ENCODE measurements at regions not wholly inside any gene's neighbourhood (a gene's known extent, or its start where the extent isn't known, plus 50 kb on each side); places are given as distances from the start of the nearest gene placed in this dataset.

DNA sequence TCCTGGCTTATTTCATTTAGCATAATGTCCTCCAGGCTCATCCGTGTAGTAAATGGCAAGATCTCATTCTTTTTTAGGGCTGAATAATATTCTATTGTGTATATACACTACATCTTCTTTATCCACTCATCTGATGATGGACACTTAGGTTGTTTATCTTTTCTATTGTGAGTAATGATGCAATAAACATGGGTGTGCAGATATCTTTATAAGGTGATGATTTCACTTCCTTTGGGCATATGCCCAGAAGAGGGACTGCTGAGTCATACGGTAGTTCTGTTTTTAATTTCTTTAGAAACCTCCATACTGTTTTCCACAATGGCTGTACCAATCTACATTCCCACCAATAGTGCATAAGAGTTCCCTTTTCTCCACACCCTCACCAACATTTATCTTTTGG, 317.6 kb upstream of the CNKSR2 start:
- no peak for DNase-seq

DNA sequence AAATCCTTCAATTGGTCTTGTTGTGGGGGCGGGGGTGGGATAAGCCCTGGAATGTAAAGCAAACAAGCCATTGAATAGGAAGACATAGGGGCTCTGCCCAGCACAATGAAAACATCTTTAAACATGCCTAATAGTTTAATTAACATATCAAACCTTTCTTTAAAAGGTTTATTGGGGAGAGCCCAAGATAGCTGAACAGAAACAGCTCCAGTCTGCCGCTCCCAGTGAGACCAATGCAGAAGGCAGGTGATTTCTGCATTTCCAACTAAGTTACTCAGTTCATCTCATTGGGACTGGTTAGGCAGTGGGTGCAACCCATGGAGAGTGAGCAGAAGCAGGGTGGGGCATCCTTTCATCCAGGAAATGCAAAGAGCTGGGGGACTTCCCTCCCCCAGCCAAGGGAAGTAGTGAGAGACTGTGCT, 327.2 kb upstream of the CNKSR2 start:
- no peak for DNase-seq

DNA sequence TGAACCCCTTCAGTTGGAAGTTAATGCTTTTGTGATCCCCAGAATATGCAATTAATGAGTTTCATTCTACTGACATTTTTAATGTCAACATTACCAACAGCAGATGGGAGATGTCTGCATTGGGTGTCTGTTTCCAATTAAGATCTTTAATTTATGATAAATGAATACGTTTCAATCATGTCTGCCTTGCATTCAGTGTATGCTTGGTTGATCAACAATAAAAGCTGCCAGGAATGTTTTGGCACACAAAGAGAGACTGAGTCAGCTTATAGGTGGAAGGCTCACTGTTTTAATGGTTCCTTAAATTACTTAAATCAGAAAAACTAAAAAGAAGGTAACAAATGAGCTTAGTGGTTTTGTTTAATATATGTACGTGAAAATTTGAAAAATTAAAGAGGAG, 359.9 kb upstream of the CNKSR2 start:
- no peak for DNase-seq

DNA sequence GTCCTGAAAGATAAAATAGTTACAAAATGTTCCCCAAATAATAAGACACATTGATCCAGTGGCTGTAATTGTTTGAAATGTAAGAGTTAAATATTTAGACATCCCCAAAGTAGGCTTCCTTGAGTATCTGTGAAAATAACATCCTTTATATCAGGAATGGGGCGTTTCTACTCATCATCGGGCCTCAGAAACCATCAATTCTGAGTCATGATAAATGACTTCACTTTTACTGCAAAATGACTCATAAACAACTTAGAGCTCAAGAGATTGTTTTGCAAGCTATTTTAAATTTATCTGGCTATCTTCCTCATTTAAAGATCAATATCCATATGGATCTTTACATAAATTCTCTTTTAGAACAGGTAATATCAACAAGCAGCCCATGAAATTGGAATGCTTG, 369.4 kb upstream of the CNKSR2 start:
- no peak for DNase-seq

DNA sequence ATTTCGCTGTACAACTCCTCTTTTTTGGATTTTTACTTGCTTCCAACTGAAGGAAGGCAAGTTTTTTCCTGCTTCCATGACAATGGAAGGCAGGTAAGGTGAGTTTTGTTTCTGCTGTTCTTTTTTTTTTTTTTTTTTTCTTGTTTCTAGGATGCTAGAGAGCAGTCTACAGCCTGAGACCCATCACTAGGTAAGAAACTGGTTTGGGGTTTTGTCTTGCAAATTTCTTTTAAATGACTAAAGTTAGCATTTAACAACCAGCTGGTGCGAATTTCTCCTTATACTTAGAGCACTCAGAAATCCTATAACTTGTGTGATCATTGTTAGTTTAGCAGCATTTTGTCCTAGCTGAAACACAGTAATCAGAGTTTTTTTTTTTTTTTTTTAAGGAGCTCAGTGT, 378.4 kb upstream of the CNKSR2 start:
- DNase-seq, result no peak

DNA sequence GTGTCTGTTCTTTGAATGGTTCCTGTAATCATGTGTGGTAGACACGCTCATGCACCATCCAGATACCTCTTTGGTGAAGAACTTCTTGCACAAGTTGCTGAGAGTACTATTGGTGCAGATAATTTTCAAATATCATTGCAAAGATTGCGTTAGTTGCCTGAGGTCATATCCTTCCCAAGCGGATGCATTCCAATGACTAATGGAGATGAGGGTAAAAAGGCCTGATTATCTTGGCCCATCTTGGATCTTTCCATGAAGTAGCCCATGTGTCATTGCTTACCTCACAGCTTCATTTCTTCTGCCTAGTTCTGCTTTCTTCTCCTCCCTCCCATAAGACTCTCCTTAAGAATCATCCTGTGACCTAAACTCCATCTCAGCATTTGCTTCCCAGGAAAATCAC, 384.9 kb upstream of the CNKSR2 start:
- no peak for DNase-seq

DNA sequence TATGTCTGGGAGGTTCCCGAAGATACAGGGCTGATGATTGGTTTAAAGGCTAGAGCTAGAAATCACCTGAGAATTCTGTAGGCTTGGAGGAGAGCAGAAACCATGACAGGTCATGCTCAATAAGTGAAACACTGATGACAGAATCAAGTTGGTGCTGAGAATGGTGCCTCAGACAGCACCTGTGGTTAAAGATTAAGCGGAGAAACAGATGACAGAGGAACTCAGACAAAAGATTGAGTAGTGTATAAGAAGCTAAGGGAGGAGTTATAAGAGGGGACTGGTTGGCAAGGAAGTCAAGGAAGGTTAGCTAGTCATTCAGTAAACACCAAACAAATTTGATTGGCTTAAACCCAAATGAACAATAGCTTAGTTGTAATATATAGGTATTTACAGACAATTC, 385.4 kb upstream of the CNKSR2 start:
- no peak for DNase-seq

DNA sequence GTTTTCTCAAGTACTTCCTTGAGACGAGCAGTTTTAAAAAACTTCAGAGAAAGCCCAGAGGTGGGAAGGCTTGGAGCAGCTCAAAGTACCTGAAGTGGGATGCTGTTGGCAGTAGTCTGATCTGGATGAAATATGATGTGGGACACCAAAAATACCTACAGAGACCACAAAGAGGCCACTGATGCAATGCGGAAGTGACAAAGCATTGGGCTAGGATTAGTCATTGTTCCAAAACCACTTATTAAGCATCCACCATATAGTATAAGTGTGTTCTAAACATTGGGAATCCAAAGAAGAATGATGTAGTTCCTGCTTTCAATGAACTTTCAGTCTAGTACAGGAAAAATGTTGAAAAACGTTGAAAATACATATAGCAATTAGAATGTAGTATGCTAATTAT, 386.1 kb upstream of the CNKSR2 start:
- DNase-seq, result no peak

DNA sequence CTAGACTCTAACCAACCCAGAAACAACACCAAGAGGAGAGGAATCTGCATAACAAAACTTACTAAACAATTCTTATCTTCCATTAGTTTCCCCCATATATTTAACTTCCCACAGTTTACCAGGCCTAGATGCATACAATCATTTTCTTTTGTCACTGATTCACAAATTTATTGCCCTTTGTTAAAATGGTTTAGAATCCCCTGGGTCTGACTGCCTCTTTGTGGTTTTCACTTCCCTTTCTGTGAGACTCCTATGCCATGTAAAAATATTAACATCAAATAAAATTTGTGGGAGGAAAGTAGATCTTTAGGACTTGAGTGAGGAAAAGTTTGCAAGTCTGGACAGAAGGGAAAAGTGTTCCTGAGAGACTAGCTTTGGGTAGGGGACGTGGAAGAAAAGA, 393.8 kb upstream of the CNKSR2 start:
- no peak for DNase-seq

DNA sequence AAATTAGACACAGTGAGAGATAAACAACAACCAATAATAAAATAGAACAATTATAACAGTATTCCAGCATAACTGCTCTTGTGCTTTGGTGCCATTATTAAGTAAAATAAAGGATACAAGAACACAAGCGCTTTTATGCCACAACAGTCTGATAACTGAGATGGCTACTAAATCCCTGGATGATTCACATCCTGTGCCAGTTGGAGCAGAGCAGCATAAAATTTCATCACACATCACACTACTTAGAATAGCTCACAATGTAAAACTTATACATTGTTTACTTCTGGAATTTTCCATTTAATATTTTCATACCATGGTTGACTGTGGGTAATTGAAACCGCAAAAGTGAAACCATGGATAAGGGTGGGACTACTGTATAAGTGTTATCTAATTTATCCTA, 399.9 kb upstream of the CNKSR2 start:
- no peak for DNase-seq

DNA sequence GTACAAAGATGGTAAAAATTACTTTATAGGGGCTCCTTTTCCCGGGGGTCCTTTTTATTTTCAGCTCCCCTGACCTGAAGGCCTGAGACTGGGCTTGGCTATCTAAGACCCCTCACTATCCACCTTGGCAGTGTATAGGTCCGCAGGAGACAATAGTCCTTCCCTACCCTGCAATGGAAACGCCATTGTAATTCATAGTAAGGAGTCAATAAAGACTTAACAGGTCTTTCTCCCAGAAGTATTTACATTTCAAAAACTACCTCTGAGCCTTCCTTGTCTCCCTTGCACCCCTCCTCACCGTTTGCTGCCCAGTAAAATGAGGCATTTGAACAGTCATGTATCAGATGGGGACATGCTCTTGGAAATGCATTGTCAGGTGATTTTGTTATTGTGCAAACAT, 401.2 kb upstream of the CNKSR2 start:
- DNase-seq, result no peak

DNA sequence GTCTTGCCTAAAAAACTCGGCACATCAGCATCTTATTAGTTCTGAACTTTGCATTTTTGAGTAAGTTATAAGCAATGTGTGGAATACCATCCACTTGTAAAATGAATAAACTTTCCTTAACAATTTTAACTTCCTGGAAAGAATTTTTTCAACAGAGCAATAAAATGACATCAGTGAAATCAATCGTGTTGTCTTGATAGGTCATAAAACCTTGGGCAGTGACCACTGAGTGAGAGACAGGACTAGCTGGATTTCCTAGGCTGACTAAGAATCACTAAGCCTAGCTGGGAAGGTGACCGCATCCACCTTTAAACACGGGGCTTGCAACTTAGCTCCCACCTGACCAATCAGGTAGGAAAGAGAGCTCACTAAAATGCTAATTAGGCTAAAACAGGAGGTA, 403.0 kb upstream of the CNKSR2 start:
- no peak for DNase-seq

DNA sequence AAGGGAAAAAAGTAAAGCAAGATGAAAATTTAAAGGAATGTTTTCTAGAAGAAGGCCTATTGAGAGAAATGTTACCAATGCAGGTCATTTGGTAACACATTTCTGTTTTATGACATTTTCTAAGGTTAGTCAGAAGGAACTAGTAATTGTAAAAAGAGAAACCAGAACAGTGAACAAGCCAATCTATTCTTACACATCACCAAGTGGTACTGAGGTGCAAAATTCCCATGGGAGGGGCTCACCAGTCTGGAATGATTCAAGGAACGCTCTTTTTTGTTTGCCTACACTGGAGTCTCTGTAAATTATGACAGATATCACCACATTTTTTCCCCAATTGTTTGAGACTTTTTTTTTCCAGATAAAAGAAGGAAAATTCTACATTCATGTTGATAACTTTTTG, 404.7 kb upstream of the CNKSR2 start:
- no peak for DNase-seq

DNA sequence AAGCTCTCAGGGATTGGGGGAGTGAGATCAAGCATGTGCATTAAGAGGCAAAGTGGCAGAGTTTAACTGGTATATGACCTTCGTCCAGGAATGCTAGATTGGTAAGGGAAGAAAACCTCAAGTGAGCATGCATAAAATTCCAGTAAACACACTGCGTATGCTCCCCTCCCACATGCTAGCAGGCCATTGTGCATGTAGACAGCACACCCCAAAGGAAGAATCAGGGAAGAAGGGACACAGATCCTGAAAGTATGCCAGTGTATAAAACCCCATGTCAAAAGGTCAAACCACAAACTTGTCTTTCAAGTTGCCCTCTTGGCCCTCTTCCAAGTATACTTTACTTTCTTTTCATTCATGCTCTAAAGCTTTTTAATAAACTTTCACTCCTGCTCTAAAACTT, 405.2 kb upstream of the CNKSR2 start:
- no peak for DNase-seq

DNA sequence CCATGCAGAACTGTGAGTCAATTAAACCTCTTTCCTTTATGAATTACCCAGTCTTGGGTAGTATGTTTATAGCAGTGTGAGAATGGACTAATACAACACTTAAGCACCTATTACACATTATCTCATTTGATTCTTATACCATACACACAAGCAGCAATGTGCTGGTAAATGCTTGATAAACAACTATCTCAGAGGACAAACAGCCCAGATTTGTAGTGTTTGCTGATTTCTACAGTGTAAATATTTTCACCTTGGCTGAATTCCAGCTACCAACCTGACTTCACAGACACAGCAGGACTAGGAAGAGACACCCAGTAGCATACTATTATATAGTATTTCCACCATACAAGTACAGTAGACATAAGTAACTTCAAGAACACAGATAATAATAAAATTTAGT, 406.5 kb upstream of the CNKSR2 start:
- no peak for DNase-seq

DNA sequence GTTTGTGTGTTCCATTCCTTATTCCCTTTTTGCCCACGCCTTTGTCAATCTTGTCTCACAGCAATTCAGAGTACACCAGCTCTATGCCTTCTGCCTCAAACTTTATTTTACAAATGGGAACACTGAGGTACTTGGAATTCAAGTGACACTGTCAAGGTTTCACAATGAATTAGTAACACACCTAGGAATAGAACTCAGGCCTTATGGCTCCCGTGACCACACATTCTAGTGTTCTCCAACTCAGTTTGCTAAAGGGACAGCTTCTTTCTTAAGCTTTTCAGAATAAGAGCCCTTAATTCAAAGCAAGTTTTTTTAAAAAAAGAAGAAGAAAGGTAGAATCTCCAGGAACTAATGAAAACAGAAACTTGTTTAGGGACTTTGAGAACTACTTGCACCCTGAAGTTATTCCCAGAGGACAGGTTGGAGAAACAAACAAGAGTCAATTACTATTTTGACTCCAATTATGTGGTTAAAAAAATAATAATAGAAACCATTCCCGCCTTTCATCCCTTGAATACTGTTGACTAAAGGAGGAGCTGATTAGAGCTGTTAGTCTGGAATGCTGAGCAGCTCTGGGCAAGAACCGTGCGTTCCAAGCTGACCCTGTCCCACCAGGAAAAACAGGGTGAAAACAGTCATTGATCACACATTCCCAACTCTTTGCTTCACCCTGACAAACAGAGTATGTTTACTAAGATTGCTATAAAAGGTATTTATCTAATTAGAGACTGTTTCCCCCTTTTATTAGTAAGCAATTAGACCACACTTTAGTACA, 408.8 kb upstream of the CNKSR2 start:
- no peak for DNase-seq

DNA sequence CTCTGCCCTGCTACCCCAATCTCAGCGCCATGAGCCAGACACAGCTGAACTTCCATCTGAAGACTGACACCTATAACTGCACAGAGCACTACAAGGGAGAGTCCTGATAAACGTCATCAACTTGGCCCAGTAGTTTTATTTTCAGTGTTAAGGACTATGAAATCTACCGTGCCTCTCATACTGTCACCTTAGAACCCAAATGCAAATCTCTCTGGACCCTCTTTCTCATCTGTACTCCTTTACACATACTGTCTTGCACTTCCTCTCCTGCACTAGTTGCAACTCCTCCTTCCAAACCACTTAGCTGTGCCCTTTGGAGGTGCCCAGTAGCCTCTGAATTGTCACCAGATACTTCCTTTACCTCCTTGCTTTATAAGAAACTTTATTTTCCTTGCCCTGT, 420.2 kb upstream of the CNKSR2 start:
- no peak for DNase-seq

DNA sequence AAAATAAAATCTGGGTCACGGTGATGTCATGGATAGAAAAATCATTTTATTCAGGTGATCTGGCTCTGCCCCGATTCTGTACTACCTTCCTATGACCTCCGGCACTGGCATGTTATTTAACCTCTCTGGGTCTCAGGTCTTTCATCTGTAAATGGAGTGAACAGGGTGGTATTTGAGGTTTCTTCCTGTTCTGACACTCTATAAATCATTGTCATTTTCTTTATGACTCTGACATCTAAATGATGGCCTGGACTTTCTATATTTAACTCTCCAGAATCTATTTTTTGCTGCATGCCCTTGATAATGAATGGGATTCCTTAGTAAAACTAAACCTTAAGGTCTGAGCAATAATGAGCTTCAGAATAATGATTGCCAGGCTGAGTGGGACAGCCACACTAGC, 422.0 kb upstream of the CNKSR2 start:
- DNase-seq, result no peak

DNA sequence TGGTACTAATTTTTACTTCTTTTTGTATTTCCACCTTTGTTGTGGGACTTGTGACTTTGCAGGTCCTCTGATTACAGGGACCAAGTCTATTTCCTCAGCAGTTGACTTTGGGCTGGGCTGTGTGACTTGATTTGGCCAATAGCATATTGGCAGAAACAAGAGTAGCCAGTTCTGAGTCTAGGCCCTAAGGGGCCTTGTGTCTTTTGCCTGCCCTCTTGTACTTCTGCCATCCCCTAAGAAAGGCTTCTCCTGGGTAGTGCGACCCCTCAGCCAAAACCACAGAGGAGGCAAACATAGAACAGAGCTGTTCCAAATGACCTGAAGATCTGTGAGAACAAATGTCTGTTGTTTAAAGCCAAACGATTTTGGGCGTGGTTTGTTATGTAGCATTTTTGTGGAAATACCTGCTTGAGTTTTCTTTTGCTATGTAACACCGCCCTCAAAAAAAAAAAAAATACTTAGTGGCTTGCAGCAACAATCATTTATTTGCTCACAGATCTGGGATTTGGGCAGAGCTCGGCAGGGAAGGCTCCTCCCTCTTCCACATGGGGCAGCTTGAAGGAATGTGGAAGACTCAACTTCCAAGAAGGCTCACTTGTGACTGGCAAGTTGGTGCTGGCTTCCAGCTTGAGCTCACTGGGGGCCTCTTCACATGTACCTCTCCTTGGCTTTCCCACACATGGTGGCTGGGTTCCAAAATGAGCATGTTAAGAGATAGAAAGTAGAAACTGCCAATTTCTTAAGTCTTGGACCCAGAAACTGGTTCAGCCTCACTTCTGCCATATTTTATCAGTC, 423.0 kb upstream of the CNKSR2 start:
- DNase-seq, result no peak

DNA sequence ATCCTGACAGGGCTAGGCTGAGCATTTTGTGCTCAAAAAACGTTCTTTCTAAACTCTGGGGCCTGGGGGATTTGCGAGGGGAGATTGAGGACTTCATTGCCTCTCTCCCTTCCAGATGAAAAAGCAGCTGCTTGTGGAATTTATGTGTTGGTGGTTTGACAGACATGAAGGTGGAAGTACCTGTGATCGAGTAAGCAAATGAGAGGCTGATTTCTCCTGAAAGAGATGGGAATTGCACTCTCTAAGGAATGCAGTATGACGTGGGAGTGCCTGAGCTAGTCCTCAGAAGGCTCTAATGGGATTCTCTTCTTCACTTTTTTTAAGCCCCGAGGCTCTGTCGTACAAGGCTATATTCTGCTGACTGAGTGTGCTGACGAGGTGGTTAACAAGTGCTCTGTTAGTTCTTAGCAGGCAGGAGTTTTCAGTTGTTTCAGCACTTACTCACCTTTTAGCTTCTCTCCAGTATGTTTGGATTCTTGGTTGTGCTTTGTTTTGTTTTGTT, 426.8 kb upstream of the CNKSR2 start:
- DNase-seq, result no peak

DNA sequence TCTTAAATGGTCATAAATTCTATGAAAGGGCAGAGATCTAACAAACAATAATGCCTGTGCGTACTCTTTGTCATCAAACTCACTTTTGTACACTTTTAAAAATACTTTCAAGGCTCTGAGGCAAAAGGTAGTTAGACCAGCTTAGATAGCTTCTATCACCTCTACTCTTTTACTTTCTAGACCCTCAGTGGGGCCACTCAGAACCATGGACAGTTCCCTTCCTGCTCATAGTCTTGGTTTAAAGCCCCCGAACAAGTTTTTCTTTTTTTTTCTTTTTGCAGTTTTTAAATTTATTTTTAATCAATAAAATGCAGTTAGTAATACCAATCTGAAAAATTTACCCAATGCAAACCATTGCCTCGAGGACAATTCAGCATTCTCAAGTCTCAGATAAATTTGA, 460.5 kb upstream of the CNKSR2 start:
- no peak for DNase-seq

DNA sequence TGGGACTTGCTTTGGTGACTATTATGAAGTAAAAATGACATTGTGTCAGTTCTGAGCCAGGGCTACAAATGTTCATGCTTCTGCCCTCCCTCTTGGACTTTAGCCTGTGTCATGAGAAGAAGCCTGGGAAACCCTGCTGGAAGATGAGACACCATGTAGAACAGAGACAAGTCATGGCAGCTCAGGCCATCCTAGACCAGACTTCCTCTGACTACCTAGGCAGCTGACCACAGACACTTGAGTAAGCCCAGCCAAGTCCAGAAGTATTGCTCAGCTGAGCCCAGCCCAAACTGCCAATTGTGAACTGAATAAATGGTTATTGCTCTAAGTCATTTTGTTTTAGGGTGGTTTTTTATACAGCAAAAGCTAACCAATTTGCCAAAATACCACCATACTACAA, 467.6 kb upstream of the CNKSR2 start:
- no peak for DNase-seq

DNA sequence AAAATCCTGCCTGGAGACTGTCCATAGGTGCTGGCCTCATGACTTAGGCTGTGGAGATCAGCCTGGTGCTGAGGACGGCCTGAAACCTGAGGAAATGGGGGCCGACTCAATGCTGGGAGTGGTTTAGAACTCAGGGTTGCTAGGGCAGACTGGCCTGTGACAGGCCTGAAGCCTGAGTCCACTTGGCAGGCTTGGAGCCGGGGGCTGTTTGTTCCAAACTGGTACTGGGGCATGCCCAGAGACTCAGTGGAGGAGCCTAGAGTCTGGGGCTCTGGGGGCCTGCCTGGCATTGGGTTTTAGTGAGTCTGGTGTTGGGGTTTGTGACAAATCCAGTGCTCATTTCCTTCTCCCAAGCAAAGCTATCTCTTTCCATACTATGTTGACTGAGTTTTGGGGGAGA, 489.7 kb upstream of the CNKSR2 start:
- DNase-seq, result no peak

DNA sequence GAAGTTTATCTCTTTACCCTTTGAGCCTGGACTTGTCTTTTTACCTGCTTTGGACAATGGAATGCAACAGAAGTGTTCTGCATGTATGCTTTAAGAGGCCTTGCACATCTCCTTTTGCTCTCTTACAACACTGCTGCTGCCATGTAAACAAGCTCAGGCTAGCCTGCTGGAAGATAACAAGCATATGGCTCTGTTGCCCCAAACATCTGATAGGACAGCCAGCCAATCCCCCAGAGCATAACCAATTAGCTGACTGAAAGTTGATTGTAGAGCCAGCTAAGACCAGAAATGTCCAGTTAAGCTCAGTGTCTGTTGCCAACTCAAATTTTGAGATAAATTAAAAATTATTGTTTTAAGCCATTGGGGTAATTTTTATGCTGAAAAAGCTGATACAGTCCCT, 510.6 kb upstream of the CNKSR2 start:
- no peak for DNase-seq

DNA sequence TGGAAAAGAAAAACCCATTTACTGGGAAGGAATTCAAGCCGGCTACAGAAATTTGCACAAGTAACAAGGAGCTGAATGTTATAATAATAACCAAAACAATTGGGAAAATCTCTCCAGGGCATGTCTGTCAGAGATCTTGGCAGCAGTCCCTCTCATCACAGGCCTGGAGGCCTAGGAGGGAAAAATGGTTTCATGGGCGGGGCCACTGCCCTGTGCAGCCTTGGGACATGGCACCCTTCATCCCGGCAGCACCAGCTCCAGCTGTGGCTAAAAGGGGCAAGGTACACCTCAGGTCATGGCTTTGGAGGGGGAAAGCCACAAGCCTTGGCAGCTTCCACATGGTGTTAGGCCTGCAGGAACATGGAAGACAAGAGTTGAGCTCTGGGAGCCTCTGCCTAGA, 513.1 kb upstream of the CNKSR2 start:
- DNase-seq, result no peak

All from stimulated activated naive CD4-positive, alpha-beta T cell (primary cell).